ENCODE measurements at regions not wholly inside any gene's neighbourhood (a gene's known extent, or its start where the extent isn't known, plus 50 kb on each side); places are given as distances from the start of the nearest gene placed in this dataset.

DNA sequence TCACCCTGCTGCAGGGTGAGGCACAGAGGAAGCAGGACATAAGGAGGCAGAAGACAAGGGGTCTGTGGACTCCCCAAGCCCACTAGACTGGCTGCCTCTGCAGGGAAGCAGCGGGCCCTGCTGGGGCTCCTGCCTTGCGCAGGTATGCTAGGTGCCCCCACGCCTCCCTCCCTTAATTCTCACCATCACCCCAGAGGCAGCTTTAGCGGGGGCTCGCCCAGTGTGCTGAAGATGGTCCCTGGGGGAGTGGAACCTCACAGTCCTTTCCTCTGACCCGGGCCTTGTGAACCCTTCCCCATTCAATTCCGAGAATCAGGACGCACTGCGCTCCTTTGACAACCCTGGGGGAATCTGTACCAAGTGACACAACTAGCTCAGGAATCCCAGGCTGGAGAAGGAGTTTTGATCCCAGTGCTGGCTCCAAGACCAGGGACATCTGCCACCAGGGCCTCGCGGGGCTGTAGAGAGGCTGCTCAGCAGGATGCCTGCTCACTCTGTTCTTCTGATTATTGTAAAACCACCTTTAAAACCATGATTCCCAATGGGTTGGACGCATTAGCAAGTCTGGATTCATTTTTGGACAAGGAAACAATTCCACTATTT lies 468.4 kb downstream of the TCERG1L start:
- no peak for TF ChIP-seq EZH2 (IDR thresholded peaks at IDR 0.05; ENCODE audit: borderline replicate concordance, low read depth, low read length, poor library complexity, severe bottlenecking)
- no peak for TF ChIP-seq CTCF (conservative IDR thresholded peaks at IDR 0.05; ENCODE audit: low read depth, low read length)

All from A673 (cell line).